GM12872 (cell line): ENCODE measurements at regions not wholly inside any gene's neighbourhood (a gene's known extent, or its start where the extent isn't known, plus 50 kb on each side); places are given as distances from the start of the nearest gene placed in this dataset.

ENCODE experiments used
- TF ChIP-seq, protein P1 (sequence below): IDR thresholded peaks from 3 replicates; pipeline ENCODE4 v1.5.1; 2011; ENCODE audit warnings: low read depth, mild to moderate bottlenecking, low read length, moderate library complexity; ENCODE audit not compliant: insufficient read depth

- TF ChIP-seq, protein P1, sequence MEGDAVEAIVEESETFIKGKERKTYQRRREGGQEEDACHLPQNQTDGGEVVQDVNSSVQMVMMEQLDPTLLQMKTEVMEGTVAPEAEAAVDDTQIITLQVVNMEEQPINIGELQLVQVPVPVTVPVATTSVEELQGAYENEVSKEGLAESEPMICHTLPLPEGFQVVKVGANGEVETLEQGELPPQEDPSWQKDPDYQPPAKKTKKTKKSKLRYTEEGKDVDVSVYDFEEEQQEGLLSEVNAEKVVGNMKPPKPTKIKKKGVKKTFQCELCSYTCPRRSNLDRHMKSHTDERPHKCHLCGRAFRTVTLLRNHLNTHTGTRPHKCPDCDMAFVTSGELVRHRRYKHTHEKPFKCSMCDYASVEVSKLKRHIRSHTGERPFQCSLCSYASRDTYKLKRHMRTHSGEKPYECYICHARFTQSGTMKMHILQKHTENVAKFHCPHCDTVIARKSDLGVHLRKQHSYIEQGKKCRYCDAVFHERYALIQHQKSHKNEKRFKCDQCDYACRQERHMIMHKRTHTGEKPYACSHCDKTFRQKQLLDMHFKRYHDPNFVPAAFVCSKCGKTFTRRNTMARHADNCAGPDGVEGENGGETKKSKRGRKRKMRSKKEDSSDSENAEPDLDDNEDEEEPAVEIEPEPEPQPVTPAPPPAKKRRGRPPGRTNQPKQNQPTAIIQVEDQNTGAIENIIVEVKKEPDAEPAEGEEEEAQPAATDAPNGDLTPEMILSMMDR = no peak
These were observed 285.3 kb upstream of the CDH4 start for GRCh38 chr20:60966766-60967165.

DNA sequence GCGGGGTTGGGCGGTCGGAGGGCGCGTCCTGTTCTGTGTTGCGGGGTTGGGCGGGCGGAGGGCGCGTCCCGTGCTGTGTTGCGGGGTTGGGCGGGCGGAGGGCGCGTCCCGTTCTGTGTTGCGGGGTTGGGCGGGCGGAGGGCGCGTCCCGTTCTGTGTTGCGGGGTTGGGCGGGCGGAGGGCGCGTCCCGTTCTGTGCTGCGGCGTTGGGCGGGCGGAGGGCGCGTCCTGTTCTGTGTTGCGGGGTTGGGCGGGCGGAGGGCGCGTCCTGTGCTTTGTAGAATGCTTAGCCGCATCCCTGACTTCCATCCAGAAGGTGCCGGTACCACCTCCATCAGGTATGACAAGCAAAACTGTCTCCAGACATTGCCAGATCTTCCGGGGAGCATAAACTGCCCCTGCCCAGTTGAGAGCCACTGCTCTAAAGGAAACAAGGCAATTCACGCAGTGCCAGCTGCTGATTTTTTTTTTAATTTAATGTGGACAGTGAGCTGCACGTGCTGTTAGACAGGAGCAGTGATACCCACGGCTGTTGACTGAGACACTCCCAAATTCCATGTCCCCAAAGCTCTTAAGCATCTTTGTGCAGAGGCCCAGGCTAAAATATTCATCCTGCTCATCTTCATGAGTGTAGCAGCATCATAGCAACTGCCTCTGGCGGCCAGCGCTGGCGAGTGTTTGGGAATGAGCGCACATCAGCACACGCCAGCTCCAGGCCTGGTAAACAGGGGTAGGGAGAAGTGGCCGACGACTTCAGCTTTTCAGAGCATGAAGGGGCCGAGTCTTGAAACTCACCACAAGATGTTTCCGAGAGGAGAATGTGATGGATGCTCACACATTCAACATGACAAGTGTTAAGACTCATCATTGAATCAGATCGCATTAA lies 284.4 kb upstream of the CDH4 start:
- TF ChIP-seq, protein P1 = no peak

GRCh38 chr20:60968853-60969720 lies 283.0 kb upstream of the CDH4 start:
- TF ChIP-seq, protein P1 = no peak

- TF ChIP-seq, protein P1 = no peak
These were observed 281.5 kb upstream of the CDH4 start for GRCh38 chr20:60970601-60971000.

GRCh38 chr20:60974022-60974421 lies 278.0 kb upstream of the CDH4 start:
- TF ChIP-seq, protein P1 = no peak

DNA sequence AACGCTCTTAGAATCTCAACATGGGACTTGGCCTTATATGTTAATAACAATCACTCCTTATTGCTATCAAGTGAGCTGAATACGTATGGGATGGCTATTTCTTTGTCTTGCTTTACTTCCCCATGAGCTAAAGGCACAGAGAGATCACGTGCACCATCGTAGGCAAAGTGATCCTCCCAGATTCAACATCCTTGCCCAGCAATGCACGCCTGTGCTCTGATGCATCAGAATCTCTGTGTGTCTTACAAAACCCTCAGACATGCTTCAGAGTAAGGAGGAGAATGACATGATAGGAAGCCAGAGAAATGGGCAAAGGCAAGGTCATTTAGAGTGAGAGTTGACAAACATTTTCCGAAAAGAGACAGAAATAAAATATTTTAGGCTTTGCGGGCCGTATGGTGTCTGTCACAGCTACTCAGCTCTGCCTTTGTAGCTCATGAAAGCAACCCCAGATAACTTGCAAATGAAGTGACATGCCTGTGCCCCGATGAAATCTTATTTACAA lies 277.6 kb upstream of the CDH4 start:
- TF ChIP-seq, protein P1 = no peak

DNA sequence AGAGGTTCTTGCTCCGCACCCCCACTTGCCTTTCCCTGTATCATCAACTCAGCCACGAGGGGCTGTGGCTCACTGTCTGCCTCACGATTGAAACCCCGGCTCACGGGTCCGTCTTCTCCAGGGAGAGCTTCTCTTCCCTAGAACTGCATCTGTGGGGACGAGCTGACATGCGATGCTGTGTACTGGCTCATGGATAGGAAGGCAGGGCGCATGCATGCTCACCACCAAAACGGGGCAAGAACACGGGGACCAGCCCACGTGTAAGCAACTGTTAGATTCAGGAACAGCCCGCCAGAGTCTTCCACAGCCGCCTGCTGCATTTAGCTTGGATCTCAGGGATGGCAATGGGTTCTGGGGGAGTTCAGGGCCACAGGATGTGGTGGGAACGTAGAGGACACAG lies 275.9 kb upstream of the CDH4 start:
- TF ChIP-seq, protein P1 = no peak
